Left kidney (tissue), 1 donor: ENCODE measurements at regions not wholly inside any gene's neighbourhood (a gene's known extent, or its start where the extent isn't known, plus 50 kb on each side); places are given as distances from the start of the nearest gene placed in this dataset.
A peak's percentile ranks its signal among the peaks of the same experiment; 100 is the strongest.
"Not testable (repeated sequence)": the region's sequence is repeated elsewhere in the genome, so short reads cannot be mapped to it uniquely, and the experiment has no call there.

Source experiments
- DNase-seq: peaks from one replicate; pipeline ENCODE4 v3.0.0-alpha.2; 2013

DNA sequence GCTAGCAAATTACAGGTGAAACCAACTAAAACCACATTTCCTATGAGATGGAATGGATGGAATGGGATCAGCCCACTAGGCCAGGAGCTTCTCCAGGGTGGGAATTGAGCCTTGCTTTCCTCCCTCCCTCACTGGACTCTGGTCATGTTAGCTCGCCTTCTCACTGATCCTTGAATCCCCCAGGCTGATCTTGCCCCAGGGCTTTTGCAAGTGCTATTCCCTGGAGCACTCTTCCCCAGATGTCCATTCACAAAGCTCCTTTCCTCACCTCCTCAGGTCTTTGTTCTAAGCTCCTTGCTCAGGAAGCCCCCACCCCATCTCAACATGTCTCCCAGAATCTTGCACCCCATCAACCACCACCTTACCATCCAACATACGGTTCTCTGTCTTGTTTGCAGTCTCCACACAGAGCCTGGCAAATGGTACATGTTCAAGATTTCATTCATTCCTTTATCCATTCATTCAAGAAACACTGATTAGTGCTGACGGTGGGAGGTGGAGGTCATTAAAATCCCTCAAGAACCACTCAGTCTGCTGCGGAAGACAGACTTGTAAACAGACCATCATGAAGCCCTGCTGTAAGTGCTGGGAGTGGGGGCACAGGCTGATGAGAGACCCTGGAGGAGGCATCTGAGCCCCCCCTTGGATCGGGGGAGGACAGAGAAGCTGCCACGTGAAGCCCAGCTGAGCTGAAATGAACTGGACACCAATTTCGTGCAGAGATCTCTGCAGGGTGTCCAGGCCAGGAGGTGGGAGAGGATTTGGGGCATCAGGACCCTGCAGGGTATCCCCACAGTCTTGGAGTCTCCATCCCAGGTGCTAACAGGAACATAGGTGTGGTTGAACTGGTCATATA, 141.7 kb downstream of the BARX1 start:
- DNase-seq, result no peak

GRCh38 chr9:93812410-93812668, 142.8 kb downstream of the BARX1 start:
- DNase-seq, result no peak

DNA sequence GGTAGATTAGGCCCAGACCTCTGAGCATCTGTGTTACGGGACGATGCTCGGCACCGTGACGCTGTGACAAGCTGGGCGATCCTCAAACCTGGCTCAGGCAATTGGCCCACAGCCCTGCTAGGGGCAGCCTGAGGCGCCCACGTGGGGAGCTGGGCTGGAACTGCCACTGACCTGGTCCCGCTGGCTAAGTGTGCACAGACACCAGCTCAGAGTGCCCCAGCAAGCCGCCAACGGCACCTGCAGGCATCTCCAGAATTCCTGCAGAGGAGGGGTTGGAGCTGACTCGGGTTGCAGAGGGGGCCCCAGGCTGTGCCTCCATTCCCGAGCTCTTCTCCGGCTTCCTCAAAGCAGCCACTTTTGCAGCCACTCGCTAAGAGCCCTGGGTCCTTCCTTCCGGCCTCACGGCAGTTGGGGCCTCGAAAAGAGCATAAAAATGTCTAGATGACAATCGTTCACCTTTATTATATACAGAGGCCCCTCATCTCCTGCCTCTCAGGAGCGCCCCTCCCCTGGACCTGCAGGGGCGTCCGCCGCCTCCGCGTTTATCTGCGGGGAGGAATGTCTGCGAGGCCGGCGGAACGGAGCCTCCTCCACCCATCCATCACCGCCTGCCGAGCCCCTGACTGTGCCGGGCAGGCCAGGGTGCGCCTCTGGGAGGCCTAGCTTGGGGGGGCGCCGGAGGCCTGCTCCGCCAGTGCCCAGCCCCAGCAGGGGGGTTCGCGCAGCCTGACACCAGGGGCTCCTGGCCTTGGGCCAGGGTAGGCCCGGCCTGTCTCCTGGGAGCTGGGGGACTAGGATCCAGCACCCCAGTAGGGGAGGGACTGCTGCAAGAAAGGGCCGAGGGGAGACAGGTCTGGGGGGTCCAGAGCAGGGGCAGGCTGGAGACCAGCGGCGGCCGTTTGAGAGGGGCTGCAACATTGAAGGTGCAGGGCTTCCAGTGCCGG, 144.9 kb downstream of the BARX1 start:
- DNase-seq, result peak; percentile 37

- DNase-seq, result no peak
These were observed 145.8 kb downstream of the BARX1 start for GRCh38 chr9:93809204-93809940.

DNA sequence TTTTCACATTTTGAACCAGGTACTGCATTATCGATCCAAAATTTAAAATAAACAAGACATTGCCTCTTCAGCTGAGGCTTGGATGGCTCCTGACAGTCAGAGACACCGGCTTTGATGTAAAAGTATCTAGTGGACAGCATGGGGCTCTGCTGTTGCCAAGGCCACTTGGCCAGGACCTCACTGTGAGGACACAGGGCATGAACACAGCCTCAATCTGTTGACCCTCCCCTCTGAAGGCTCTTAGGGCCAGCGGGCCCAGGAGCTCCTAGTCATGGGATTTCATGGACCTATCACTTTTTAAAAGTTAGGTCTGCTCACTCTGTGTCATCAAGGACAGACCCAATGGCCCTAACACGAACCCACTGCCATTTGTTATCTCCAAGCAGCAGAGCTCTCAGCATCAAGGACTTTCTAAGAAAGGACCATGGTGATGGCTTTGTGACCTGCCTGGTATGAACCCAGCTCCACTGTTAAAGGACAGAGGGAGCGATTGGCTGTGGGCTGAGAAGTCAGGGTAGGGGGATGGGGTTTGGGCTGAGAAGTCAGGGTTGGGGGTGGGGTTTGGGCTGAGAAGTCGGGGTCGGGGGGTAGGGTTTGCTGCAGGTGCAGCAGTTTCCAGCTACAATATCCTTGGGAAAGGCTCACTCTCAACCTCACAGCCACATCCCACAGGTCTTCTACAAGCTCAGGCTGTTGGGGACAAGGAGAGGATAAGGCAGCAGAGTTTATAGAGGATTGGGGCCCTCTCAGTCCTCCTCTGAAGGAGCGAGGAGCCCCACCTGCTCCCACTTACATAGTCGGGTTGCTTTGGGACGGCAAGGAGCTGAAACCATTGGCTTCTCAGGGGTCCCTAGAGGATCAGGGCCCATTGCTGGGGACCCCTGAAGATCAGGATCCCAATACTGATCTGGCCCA, 146.8 kb downstream of the BARX1 start:
- no peak for DNase-seq

- no peak for DNase-seq
These were observed 147.7 kb downstream of the BARX1 start for GRCh38 chr9:93807166-93808074.

DNA sequence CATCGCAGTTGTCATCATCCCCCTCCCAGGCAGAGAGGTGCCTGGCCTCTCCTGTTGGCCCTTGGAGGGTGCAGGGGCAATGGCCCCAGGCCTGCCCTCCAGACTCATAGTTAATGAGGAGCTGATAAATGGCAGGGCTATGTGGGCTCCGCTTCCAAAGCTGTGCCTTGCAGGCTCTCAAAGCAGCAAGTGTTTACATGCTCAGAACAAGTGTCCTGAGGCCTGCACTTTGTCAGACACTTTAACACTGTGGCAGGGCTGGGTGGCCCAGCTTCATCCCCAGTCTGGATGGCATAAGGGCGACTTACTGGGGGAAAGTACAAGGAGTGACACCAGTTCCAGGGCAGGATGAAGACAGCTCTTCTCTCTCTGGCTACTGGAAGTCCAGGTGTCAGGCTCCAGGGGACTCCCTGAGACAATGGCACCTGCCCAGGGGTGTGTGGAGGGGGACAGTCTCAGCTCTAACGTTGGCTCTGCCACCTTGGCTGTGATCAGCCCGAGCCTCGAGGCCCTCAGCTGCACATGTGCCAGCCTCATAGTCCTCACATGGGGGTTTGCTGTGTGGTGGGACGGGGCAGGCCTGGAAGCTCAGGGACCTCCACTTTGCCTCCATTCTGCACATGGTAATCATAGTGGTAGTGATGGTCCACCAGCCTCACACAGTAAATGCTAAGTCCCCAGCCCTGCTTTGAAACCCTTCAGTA, 153.4 kb downstream of the BARX1 start:
- no peak for DNase-seq

DNA sequence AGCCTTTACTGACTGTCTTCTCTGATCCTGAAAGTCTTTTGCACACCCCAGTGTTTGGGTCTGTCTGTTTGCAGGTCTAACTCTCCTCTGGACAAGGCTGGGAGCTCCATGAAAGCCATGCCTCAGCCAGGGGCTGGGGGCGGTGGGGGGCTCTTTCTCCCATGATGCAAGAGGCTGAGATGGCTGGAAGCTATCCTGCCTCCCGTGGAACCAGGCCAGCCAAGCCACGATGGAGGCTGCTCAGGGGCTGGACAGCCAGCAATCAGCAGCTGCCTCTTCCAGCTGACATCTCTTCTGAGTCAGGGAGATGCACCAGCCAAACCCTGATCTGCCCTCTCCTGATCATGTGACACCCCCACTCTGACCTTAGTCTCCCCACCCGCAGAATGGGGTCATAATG, 154.0 kb downstream of the BARX1 start:
- no peak for DNase-seq

GRCh38 chr9:93792358-93792757, 162.8 kb downstream of the BARX1 start:
- no peak for DNase-seq

DNA sequence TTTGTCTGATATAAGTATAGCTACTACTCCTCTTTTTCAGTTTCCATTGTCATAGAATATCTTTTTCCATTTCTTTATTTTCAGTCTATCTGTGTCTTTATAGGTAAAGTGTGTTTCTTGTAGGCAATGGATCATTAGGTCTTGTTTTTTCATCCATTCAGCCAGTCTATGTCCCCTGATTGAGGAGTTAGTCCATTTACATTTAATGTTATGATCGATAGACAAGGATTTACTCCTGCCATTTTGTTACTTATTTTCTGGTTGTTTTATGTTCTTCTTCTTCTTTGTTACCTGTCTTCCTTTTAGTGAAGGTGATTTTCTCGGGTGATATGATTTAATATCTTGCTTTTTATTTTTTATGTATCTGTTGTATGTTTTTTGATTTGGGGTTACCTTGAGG, 169.0 kb downstream of the BARX1 start:
- DNase-seq, result no peak

GRCh38 chr9:93776873-93777272, 178.3 kb downstream of the BARX1 start:
- DNase-seq, result no peak

- no peak for DNase-seq
These were observed 178.9 kb downstream of the BARX1 start for GRCh38 chr9:93776256-93776655.

DNA sequence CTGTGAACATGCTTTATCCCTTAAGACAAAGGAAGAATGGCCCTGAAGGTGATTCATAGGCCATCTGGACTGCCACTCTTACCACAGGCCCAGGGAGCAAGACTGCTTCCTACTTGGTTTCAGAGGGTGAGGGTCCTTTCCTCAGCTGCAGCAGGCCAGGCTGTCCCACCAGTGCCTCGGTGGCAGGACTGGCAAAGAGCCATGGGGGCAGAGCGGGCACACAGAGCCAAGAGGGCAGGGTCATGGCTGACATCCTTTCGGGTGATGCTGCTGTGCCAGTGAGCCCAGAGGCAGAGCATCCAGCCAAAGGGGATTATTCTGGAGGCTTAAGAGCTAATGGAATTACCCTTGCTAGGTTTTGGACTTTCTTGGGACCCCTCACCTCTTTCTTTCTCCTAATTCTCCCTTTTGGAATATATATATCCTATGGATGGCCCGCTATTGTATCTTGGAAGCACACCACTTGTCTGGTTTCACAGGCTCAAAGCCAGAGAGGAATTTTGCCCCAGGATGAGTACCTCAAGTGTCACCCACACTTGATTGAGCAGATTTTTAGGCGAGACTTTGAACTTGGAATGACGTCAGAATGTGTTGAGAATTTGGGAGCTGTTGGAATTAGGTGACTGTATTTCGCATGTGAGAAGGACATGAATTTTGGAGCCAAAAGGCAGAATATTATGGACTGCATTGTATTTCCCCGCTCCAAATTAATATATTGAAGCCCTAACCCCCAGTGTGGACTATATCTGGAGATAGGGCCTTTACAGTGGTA, 180.6 kb downstream of the BARX1 start:
- no peak for DNase-seq

DNA sequence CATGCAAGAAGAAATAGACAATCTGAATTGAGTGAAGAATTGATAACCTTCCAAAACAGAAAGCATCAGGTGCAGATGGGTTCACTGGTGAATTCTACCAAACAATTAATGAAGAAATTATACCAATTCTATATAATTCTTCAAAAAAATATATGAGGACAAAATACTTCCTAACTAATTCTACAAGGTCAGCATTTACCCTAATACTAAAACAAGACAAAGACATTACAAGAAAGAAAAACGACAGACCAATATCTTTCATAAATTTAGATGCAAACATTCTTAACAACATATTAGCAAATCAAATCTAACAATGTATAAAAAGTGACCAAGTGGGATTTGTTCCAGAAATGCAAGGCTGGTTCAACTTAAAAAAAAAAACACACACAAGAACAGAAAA, 183.9 kb downstream of the BARX1 start:
- no peak for DNase-seq

- no peak for DNase-seq
These were observed 185.4 kb downstream of the PHF2 start for GRCh38 chr9:93761822-93762221.

- no peak for DNase-seq
These were observed 173.7 kb downstream of the PHF2 start for GRCh38 chr9:93750045-93750444.

- not testable (repeated sequence) for DNase-seq
These were observed 172.4 kb downstream of the PHF2 start for GRCh38 chr9:93748827-93749226.

- no peak for DNase-seq
These were observed 155.6 kb downstream of the PHF2 start for GRCh38 chr9:93731963-93732362.

DNA sequence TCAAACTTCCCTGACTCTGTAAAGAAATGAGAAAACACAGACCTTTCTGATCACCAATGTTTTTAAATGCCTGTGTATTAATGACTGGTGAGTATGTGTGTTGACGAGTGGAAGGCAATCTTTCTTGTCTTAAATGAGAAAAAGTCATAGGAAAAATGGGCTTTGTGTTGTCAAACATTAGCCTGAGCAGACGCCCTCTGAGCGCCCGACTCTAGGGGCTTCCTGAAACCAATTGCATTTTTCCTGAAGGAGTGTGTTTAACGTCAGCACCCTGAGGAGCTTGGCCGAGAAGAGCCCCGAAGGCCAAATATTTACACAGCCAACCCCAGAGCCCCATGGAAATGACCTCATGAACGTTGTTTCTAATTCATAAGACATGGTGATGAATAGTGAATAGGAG, 154.3 kb downstream of the PHF2 start:
- DNase-seq, result no peak
